HEK293 (cell line): ENCODE measurements at regions not wholly inside any gene's neighbourhood (a gene's known extent, or its start where the extent isn't known, plus 50 kb on each side); places are given as distances from the start of the nearest gene placed in this dataset.

ENCODE experiments used
- CTCF ChIP-seq: fragments of 450-650 bp; formaldehyde crosslinking; IDR thresholded peaks from 2 replicates; pipeline ENCODE4 v1.5.1; 2016; ENCODE audit warnings: missing biosample characterization, missing genetic modification characterization
- KLF8 ChIP-seq: fragments of 450-650 bp; formaldehyde crosslinking; IDR thresholded peaks from 2 replicates; pipeline ENCODE4 v1.5.1; 2016; ENCODE audit warnings: missing biosample characterization, missing genetic modification characterization
- PRDM2 ChIP-seq: fragments of 450-650 bp; formaldehyde crosslinking; IDR thresholded peaks from 2 replicates; pipeline ENCODE4 v1.5.1; 2016; ENCODE audit warnings: missing biosample characterization, missing genetic modification characterization, borderline replicate concordance
- REST ChIP-seq: fragments of 450-650 bp; formaldehyde crosslinking; IDR thresholded peaks from 2 replicates; pipeline ENCODE4 v1.5.1; 2016; ENCODE audit warnings: missing biosample characterization, missing genetic modification characterization
- ZBTB7A ChIP-seq: fragments of 450-650 bp; formaldehyde crosslinking; IDR thresholded peaks from 2 replicates; pipeline ENCODE4 v1.5.1; 2016; ENCODE audit warnings: low read depth, missing biosample characterization, missing genetic modification characterization
- ZEB2 ChIP-seq: fragments of 450-650 bp; formaldehyde crosslinking; IDR thresholded peaks from 2 replicates; pipeline ENCODE4 v1.5.1; 2016; ENCODE audit warnings: missing biosample characterization, missing genetic modification characterization
- ZFP69B ChIP-seq: fragments of 450-650 bp; formaldehyde crosslinking; IDR thresholded peaks from 2 replicates; pipeline ENCODE4 v1.5.1; 2016; ENCODE audit warnings: missing biosample characterization, missing genetic modification characterization
- ZIC2 ChIP-seq: fragments of 450-650 bp; formaldehyde crosslinking; IDR thresholded peaks from 2 replicates; pipeline ENCODE4 v1.5.1; 2016; ENCODE audit warnings: missing biosample characterization, missing genetic modification characterization
- ZNF121 ChIP-seq: fragments of 450-650 bp; formaldehyde crosslinking; IDR thresholded peaks from 2 replicates; pipeline ENCODE4 v1.5.1; 2016; ENCODE audit warnings: missing biosample characterization, missing genetic modification characterization
- ZNF133 ChIP-seq: fragments of 450-650 bp; formaldehyde crosslinking; IDR thresholded peaks from 2 replicates; pipeline ENCODE4 v1.5.1; 2016; ENCODE audit warnings: missing biosample characterization, missing genetic modification characterization
- ZNF449 ChIP-seq: fragments of 450-650 bp; formaldehyde crosslinking; IDR thresholded peaks from 2 replicates; pipeline ENCODE4 v1.5.1; 2017; ENCODE audit warnings: missing biosample characterization, mild to moderate bottlenecking, missing genetic modification characterization, moderate library complexity
- ZNF530 ChIP-seq: fragments of 450-650 bp; formaldehyde crosslinking; IDR thresholded peaks from 2 replicates; pipeline ENCODE4 v1.5.1; 2016; ENCODE audit warnings: low read depth, missing biosample characterization, missing genetic modification characterization
- ZNF768 ChIP-seq: fragments of 450-650 bp; formaldehyde crosslinking; IDR thresholded peaks from 2 replicates; pipeline ENCODE4 v1.5.1; 2018; ENCODE audit warnings: missing biosample characterization, mild to moderate bottlenecking, missing genetic modification characterization

- TF ChIP-seq ZNF449 (tag by site-specific recombination) = no peak
- no peak for TF ChIP-seq CTCF (tag by site-specific recombination)
- TF ChIP-seq ZIC2 (tag by site-specific recombination) = no peak
- no peak for TF ChIP-seq ZBTB7A (tag by site-specific recombination)
- no peak for TF ChIP-seq KLF8 (tag by site-specific recombination)
- no peak for TF ChIP-seq PRDM2 (tag by site-specific recombination)
- TF ChIP-seq ZNF121 (tag by site-specific recombination) = no peak
- no peak for TF ChIP-seq ZFP69B
- no peak for TF ChIP-seq ZNF530 (tag by site-specific recombination)
- no peak for TF ChIP-seq REST (tag by site-specific recombination)
- no peak for TF ChIP-seq ZEB2 (tag by site-specific recombination)
- no peak for TF ChIP-seq ZNF133 (tag by site-specific recombination)
- TF ChIP-seq ZNF768 (tag by site-specific recombination) = no peak
These were observed 272.5 kb downstream of the BUD13 start for GRCh38 chr11:116500026-116500946.
